ENCODE measurements at regions not wholly inside any gene's neighbourhood (a gene's known extent, or its start where the extent isn't known, plus 50 kb on each side); places are given as distances from the start of the nearest gene placed in this dataset.
A peak's percentile ranks its signal among the peaks of the same experiment; 100 is the strongest.

- peak; percentile 21 for DNase-seq
These were observed 833.6 kb upstream of the SOX9 start for GRCh38 chr17:71287071-71287823.

- DNase-seq: no peak
These were observed 828.8 kb upstream of the SOX9 start for GRCh38 chr17:71292006-71292405.

GRCh38 chr17:71296005-71296404 is 824.8 kb upstream of the SOX9 start:
- no peak for DNase-seq

- DNase-seq: no peak
These were observed 819.8 kb upstream of the SOX9 start for GRCh38 chr17:71301063-71301462.

- DNase-seq: no peak
These were observed 817.9 kb upstream of the SOX9 start for GRCh38 chr17:71302721-71303549.

- no peak for DNase-seq
These were observed 816.2 kb upstream of the SOX9 start for GRCh38 chr17:71304498-71305158.

- DNase-seq: no peak
These were observed 807.0 kb upstream of the SOX9 start for GRCh38 chr17:71313866-71314265.

DNA sequence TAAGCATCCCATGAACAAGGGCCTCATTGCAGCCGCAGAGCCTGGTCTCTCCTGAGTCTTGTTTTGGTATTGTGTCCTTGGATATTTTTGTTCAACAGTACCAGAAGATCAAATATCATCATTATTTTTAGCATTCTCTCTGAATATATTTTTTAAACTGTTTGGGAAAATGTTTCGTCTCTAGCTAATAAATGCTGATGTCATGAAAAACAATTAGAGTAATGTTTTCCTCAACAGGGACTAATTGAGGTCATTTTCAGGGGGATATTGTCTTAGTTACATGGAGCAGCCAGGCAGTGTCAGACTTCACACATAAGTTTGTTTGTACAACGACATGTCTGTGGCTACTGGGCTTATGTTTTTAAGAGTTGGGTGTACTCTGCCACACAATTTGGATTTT is 805.3 kb upstream of the SOX9 start:
- no peak for DNase-seq

GRCh38 chr17:71316176-71316897 is 804.5 kb upstream of the SOX9 start:
- DNase-seq: no peak

GRCh38 chr17:71320009-71320796 is 800.6 kb upstream of the SOX9 start:
- DNase-seq: no peak

GRCh38 chr17:71325117-71325516 is 795.7 kb upstream of the SOX9 start:
- DNase-seq: no peak

GRCh38 chr17:71325886-71326285 is 794.9 kb upstream of the SOX9 start:
- DNase-seq: no peak

DNA sequence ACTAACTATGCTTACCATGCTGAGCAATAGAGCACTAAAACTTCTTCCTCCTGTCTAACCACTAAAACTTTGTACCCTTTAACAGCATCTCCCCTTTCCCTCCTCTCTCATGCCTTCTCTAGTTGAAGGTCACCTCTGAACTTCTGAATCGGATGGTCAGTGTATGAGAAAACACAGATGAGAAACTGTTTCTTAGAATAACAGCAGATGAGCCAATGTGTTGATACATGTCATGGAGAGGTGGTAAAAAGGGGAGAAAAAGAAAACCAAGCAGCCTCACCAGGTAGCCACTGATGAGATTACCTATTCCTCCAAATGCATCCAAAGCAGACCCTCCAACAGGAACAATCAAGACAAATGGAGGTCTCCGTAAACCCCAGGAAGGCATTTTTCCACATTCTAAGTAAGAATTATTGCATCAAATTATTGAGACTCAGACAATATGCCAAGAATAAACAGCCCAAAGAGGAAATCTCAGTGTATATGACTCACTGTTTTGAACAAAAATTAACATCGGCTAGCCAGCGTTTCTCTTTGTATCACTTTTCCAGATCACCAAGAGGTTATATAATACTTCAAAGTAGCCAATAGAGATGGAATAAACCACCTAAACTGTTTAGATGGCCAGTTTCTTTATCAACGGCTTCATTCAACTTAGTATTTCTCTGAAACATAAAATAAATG is 793.3 kb upstream of the SOX9 start:
- no peak for DNase-seq

- DNase-seq: no peak
These were observed 791.3 kb upstream of the SOX9 start for GRCh38 chr17:71329310-71330098.

DNA sequence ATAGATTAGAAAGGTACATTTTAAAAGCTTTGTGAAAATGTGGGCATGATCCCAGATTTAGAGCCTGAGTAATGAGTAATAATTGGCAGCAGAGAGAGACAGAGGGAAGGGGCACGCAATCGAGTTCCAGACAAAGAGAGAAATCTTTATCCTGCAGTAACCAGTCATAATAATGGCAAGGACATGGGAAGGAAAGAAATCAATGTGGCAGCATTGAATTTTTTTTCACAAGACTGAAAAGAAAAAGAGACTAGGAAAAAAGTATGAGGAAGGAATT is 790.8 kb upstream of the SOX9 start:
- DNase-seq: no peak

GRCh38 chr17:71331754-71332325 is 789.0 kb upstream of the SOX9 start:
- no peak for DNase-seq

DNA sequence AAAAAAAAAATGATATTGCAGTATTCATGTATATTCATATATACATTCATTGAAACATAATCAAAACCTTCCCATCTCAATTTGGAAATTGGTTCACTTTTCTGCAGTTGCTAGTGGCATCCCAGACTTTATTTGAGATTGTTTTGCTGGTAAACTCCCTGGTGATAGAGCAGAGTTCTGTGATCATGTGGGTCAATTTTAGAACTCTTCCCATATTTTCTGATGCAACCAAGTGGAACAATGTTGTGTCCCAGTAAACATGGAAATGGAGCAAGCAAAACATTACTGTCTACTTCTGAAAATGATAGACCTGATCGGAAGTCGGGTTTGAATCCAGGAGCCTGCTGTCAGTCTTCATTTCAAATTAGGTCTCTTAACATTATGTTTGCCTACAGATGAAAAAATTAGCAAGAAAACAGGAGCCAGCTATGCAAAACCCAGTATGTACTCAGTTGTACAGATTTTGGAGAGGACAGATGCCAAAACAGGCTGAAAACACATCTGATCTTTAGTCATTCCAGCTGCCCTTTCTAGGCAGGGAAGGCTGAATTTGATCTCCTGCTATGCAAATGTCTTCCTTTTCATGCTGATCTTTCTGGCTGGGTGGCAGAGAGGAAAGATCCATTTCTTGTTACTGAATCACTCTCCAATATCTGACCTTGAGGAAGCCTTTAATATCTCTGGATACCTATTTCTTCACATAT is 786.6 kb upstream of the SOX9 start:
- no peak for DNase-seq

DNA sequence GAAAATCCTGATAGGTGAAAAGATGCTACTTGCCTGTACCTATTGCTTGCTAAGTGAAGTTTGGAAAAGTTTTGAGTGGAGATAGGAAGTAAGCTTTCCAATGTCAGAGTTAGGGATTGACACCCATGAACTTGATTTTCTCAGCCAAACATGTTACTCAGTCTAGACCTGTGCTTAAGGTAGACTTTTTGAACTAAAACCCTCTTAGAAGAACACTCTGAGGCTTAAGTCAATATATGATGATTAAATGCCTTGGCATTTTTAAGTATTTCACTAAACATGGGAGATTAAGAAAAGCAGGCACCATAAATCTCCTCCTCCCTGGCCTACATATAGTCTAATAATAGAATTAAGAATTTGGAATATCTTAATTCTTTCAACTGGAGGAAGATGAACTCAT is 785.6 kb upstream of the SOX9 start:
- DNase-seq: no peak

GRCh38 chr17:71337938-71338337 is 782.9 kb upstream of the SOX9 start:
- no peak for DNase-seq

GRCh38 chr17:71338396-71338795 is 782.4 kb upstream of the SOX9 start:
- DNase-seq: no peak

Measured in right kidney (tissue), 1 donor.